GM12878 (cell line): ENCODE measurements at regions not wholly inside any gene's neighbourhood (a gene's known extent, or its start where the extent isn't known, plus 50 kb on each side); places are given as distances from the start of the nearest gene placed in this dataset.

Source experiments
- CBX5 ChIP-seq: sonication (generic); IDR thresholded peaks from 2 replicates; pipeline ENCODE4 v1.6.1; 2016; ENCODE audit warnings: low read depth, moderate library complexity, mild to moderate bottlenecking, inconsistent platforms
- EP300 ChIP-seq, 2 experiments: fragments of 150-350 bp in 1 of 2; IDR thresholded peaks; 2 replicates each; pipeline ENCODE4 v1.6.1; 2011 to 2012; ENCODE audit warnings: low read depth in 2 of 2, low read length in 2 of 2, borderline replicate concordance in 1 of 2, improper control_type of control experiment in 1 of 2, inconsistent platforms in 1 of 2; ENCODE audit not compliant: control insufficient read depth in 1 of 2
- ESRRA ChIP-seq: IDR thresholded peaks from 2 replicates; pipeline ENCODE4 v1.6.1; 2012; ENCODE audit warnings: mild to moderate bottlenecking, low read length, improper control_type of control experiment
- NR2C2 ChIP-seq: IDR thresholded peaks from 2 replicates; pipeline ENCODE4 v1.6.1; 2011; ENCODE audit warnings: borderline replicate concordance, low read depth; ENCODE audit not compliant: control insufficient read depth, insufficient read length
- POLR2A ChIP-seq: IDR thresholded peaks from 2 replicates; pipeline ENCODE4 v1.6.1; 2011; ENCODE audit warnings: low read depth, mild to moderate bottlenecking, low read length
- POLR2AphosphoS5 ChIP-seq: IDR thresholded peaks from 2 replicates; pipeline ENCODE4 v1.6.1; 2011; ENCODE audit warnings: mild to moderate bottlenecking, low read length, inconsistent platforms
- SUZ12 ChIP-seq: fragments of 200-600 bp; sonication (generic); IDR thresholded peaks from one replicate; pipeline ENCODE4 v1.6.1; 2018; ENCODE audit warnings: antibody characterized with exemption, mild to moderate bottlenecking; ENCODE audit not compliant: unreplicated experiment
- TF ChIP-seq, protein P1 (sequence below): IDR thresholded peaks from 2 replicates; pipeline ENCODE4 v1.6.1; 2012; ENCODE audit warnings: mild to moderate bottlenecking, low read depth, low read length
- TF ChIP-seq, protein P2 (sequence below): fragments of 450-650 bp; formaldehyde crosslinking; IDR thresholded peaks from 2 replicates; pipeline ENCODE4 v1.5.0; 2022; ENCODE audit warnings: mild to moderate bottlenecking, missing genetic modification characterization

DNA sequence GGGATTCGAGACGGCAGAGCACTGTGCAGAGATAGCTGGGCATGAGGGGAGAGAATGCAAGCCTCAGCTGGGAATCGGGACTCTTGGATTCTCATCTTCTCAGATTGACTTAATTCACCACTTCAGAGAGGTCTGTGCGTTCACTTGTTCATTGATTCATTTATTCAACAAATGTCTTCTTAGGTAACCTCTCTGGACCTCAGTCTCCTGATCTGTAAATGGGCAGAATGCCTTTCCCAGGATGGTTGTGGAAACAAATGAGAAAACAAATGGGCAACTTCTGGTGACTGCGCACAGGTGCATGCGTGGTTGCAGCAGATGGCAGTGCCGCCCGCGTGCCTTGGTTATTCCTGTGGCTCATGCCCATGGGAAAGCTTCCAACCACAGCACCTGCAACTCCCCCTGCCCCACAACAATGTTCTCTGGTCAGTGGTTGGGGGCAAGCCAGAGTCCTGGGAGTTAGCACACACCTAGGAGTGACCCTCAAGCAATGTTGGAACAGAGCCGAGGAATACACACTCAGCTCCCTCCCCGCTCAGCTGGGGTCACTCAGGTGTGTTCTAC lies 110.1 kb upstream of the RUNX3 start:
- TF ChIP-seq POLR2AphosphoS5 (no peak), NR2C2 (no peak), EP300 (IDR thresholded peaks at IDR 0.05; ENCODE audit: borderline replicate concordance in 1 of 2, control insufficient read depth in 1 of 2, low read depth in 2 of 2, low read length in 2 of 2) (no peak), ESRRA (no peak), POLR2A (no peak), CBX5 (no peak), SUZ12 (no peak)
- TF ChIP-seq, protein P1, sequence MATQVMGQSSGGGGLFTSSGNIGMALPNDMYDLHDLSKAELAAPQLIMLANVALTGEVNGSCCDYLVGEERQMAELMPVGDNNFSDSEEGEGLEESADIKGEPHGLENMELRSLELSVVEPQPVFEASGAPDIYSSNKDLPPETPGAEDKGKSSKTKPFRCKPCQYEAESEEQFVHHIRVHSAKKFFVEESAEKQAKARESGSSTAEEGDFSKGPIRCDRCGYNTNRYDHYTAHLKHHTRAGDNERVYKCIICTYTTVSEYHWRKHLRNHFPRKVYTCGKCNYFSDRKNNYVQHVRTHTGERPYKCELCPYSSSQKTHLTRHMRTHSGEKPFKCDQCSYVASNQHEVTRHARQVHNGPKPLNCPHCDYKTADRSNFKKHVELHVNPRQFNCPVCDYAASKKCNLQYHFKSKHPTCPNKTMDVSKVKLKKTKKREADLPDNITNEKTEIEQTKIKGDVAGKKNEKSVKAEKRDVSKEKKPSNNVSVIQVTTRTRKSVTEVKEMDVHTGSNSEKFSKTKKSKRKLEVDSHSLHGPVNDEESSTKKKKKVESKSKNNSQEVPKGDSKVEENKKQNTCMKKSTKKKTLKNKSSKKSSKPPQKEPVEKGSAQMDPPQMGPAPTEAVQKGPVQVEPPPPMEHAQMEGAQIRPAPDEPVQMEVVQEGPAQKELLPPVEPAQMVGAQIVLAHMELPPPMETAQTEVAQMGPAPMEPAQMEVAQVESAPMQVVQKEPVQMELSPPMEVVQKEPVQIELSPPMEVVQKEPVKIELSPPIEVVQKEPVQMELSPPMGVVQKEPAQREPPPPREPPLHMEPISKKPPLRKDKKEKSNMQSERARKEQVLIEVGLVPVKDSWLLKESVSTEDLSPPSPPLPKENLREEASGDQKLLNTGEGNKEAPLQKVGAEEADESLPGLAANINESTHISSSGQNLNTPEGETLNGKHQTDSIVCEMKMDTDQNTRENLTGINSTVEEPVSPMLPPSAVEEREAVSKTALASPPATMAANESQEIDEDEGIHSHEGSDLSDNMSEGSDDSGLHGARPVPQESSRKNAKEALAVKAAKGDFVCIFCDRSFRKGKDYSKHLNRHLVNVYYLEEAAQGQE, result no peak
- TF ChIP-seq, protein P2, sequence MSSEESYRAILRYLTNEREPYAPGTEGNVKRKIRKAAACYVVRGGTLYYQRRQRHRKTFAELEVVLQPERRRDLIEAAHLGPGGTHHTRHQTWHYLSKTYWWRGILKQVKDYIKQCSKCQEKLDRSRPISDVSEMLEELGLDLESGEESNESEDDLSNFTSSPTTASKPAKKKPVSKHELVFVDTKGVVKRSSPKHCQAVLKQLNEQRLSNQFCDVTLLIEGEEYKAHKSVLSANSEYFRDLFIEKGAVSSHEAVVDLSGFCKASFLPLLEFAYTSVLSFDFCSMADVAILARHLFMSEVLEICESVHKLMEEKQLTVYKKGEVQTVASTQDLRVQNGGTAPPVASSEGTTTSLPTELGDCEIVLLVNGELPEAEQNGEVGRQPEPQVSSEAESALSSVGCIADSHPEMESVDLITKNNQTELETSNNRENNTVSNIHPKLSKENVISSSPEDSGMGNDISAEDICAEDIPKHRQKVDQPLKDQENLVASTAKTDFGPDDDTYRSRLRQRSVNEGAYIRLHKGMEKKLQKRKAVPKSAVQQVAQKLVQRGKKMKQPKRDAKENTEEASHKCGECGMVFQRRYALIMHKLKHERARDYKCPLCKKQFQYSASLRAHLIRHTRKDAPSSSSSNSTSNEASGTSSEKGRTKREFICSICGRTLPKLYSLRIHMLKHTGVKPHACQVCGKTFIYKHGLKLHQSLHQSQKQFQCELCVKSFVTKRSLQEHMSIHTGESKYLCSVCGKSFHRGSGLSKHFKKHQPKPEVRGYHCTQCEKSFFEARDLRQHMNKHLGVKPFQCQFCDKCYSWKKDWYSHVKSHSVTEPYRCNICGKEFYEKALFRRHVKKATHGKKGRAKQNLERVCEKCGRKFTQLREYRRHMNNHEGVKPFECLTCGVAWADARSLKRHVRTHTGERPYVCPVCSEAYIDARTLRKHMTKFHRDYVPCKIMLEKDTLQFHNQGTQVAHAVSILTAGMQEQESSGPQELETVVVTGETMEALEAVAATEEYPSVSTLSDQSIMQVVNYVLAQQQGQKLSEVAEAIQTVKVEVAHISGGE (CRISPR knock-in tag), result no peak
